SH-SY5Y (cell line): ENCODE measurements at regions not wholly inside any gene's neighbourhood (a gene's known extent, or its start where the extent isn't known, plus 50 kb on each side); places are given as distances from the start of the nearest gene placed in this dataset.

Experiments used
- GATA2 ChIP-seq: IDR thresholded peaks from 2 replicates; pipeline ENCODE4 v1.6.1; 2011; ENCODE audit warnings: mild to moderate bottlenecking, low read depth, low read length
- GATA3 ChIP-seq: IDR thresholded peaks from 2 replicates; pipeline ENCODE4 v1.6.1; 2011; ENCODE audit warnings: low read depth, mild to moderate bottlenecking, low read length, moderate library complexity

GRCh38 chr2:6183226-6183625 lies 491.0 kb downstream of the SOX11 start:
- TF ChIP-seq GATA2 (no peak), GATA3 (no peak)
